Neural cell (in vitro differentiated cells): ENCODE measurements at regions not wholly inside any gene's neighbourhood (a gene's known extent, or its start where the extent isn't known, plus 50 kb on each side); places are given as distances from the start of the nearest gene placed in this dataset.

Experiments
- H2AFZ ChIP-seq: fragments of 200-600, 300-800 bp; sonication (generic), shearing (Covaris generic); 2 replicates; pipeline ENCODE4 v1.6.0; 2014; ENCODE audit warnings: low read depth, mild to moderate bottlenecking, antibody characterized with exemption, low read length, moderate library complexity
- H3F3A ChIP-seq: fragments of 200-600 bp; shearing (Covaris generic); 2 replicates; pipeline ENCODE4 v1.6.1; 2016; ENCODE audit warnings: mild to moderate bottlenecking, moderate library complexity, mixed read lengths, antibody characterized with exemption, low read length; ENCODE audit not compliant: insufficient read depth, poor library complexity, severe bottlenecking
- H3K27ac ChIP-seq: fragments of 200-600, 300-800 bp; sonication (generic), shearing (Covaris generic); 2 replicates; pipeline ENCODE4 v1.5.1; 2014; ENCODE audit warnings: mild to moderate bottlenecking, low read length, moderate library complexity
- H3K27me3 ChIP-seq: fragments of 300-800, 200-600 bp; sonication (generic), shearing (Covaris generic); 2 replicates; pipeline ENCODE4 v1.6.0; 2014; ENCODE audit warnings: mild to moderate bottlenecking, low read depth, low read length, moderate library complexity; ENCODE audit not compliant: insufficient read depth
- H3K36me3 ChIP-seq: fragments of 300-800, 200-600 bp; sonication (generic), shearing (Covaris generic); 2 replicates; pipeline ENCODE4 v1.5.1; 2014; ENCODE audit warnings: mild to moderate bottlenecking, antibody characterized with exemption, low read length, moderate library complexity; ENCODE audit not compliant: insufficient read depth
- H3K4me2 ChIP-seq: fragments of 300-800, 200-600 bp; sonication (generic), shearing (Covaris generic); 2 replicates; pipeline ENCODE4 v1.6.0; 2014; ENCODE audit warnings: mild to moderate bottlenecking, low read length
- H3K4me3 ChIP-seq: fragments of 300-800, 200-600 bp; sonication (generic), shearing (Covaris generic); 2 replicates; pipeline ENCODE4 v1.5.1; 2014; ENCODE audit warnings: mild to moderate bottlenecking, low read length, moderate library complexity
- H3K79me2 ChIP-seq: fragments of 200-600 bp; shearing (Covaris generic); replicated peaks from 2 replicates; pipeline ENCODE4 v1.6.0; 2014; ENCODE audit warnings: mild to moderate bottlenecking, low read length, moderate library complexity; ENCODE audit not compliant: insufficient read depth
- H3K9ac ChIP-seq: fragments of 300-800, 200-600 bp; sonication (generic), shearing (Covaris generic); 2 replicates; pipeline ENCODE4 v1.6.1; 2016; ENCODE audit warnings: mild to moderate bottlenecking, low read length, mixed read lengths
- H3K9me2 ChIP-seq: fragments of 200-600 bp; shearing (Covaris generic); 2 replicates; pipeline ENCODE4 v1.6.1; 2016; ENCODE audit warnings: mild to moderate bottlenecking, low read length, mixed read lengths; ENCODE audit not compliant: insufficient read depth
- H3K9me3 ChIP-seq: fragments of 200-600, 300-800 bp; sonication (generic), shearing (Covaris generic); 2 replicates; pipeline ENCODE4 v1.6.1; 2016; ENCODE audit warnings: mild to moderate bottlenecking, mixed run types, low read length, moderate library complexity, mixed read lengths
- H4K20me1 ChIP-seq: fragments of 200-600 bp; shearing (Covaris generic); 2 replicates; pipeline ENCODE4 v1.6.1; 2016; ENCODE audit warnings: mild to moderate bottlenecking, mixed run types; ENCODE audit not compliant: insufficient read depth
- CTCF ChIP-seq: fragments of 450-650 bp; IDR thresholded peaks from 2 replicates; pipeline ENCODE4 v1.5.1; 2014; ENCODE audit warnings: antibody characterized with exemption, mild to moderate bottlenecking, moderate library complexity; ENCODE audit not compliant: poor library complexity, severe bottlenecking
- EP300 ChIP-seq: fragments of 450-650 bp; conservative IDR thresholded peaks from 2 replicates; pipeline ENCODE4 v1.6.1; 2014; ENCODE audit warnings: antibody characterized with exemption, mild to moderate bottlenecking, moderate library complexity; ENCODE audit not compliant: poor library complexity, severe bottlenecking
- EZH2 ChIP-seq: fragments of 200-600, 300-800 bp; shearing (Covaris generic), sonication (generic); IDR thresholded peaks from 2 replicates; pipeline ENCODE4 v1.6.1; 2014; ENCODE audit warnings: antibody characterized with exemption, low read length, borderline replicate concordance, mild to moderate bottlenecking; ENCODE audit not compliant: insufficient read depth, poor library complexity, severe bottlenecking
- MXI1 ChIP-seq: fragments of 450-650 bp; conservative IDR thresholded peaks from 2 replicates; pipeline ENCODE4 v1.6.1; 2014; ENCODE audit warnings: antibody characterized with exemption, mild to moderate bottlenecking; ENCODE audit not compliant: poor library complexity, severe bottlenecking
- POLR2AphosphoS5 ChIP-seq: IDR thresholded peaks from 2 replicates; pipeline ENCODE4 v1.6.1; 2012
- RAD21 ChIP-seq: fragments of 450-650 bp; conservative IDR thresholded peaks from 2 replicates; pipeline ENCODE4 v1.6.1; 2014; ENCODE audit warnings: antibody characterized with exemption, mild to moderate bottlenecking, moderate library complexity
- REST ChIP-seq: IDR thresholded peaks from 2 replicates; pipeline ENCODE4 v1.6.1; 2012; ENCODE audit warnings: borderline replicate concordance
- SMC3 ChIP-seq: fragments of 450-650 bp; conservative IDR thresholded peaks from 2 replicates; pipeline ENCODE4 v1.6.1; 2014; ENCODE audit warnings: antibody characterized with exemption, mild to moderate bottlenecking, moderate library complexity; ENCODE audit not compliant: poor library complexity
- TAF1 ChIP-seq: IDR thresholded peaks from 2 replicates; pipeline ENCODE4 v1.6.1; 2012; ENCODE audit warnings: low read depth

GRCh38 chr5:18551716-18552115 lies 917.5 kb downstream of the TAF11L14 start:
- TF ChIP-seq TAF1 (no peak), RAD21 (no peak), REST (no peak), EP300 (no peak), EZH2 (no peak), SMC3 (no peak), CTCF (no peak), MXI1 (no peak), POLR2AphosphoS5 (no peak)
- no peaks in the 10 kb centered on the region for H3K9me3 ChIP-seq

DNA sequence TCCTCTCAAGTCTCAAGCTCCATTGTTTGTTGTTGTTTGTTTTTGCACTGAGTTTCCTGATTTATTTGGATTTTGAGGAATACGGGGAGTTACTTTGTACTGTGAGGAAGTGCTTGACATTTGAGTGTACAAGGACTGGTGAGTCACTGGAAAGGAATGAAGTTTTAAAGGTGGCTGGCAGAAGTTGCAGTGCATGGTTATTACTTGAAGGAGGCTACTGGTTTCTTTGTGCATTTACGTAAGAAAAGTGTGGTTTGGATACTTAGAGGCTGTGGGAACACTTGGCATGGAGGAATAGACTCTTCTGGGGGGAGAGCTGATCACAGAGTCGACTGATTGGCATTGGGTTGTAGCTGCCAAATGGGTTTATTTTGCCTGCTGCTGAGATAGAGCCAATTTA lies 919.0 kb downstream of the TAF11L14 start:
- H3K79me2 ChIP-seq = no peaks in the 10 kb centered on the region
- no peaks in the 10 kb centered on the region for H3F3A ChIP-seq
- no peaks in the 10 kb centered on the region for H3K9me3 ChIP-seq
- no peaks in the 10 kb centered on the region for H3K9me2 ChIP-seq
- H3K27ac ChIP-seq = no peak overlapping the region
- no peaks in the 10 kb centered on the region for H3K36me3 ChIP-seq
- TF ChIP-seq EP300 (no peak), TAF1 (no peak), MXI1 (no peak), SMC3 (no peak), CTCF (no peak), POLR2AphosphoS5 (no peak), EZH2 (no peak), RAD21 (no peak), REST (no peak)
- no peaks in the 10 kb centered on the region for H3K27me3 ChIP-seq
- no peaks in the 10 kb centered on the region for H4K20me1 ChIP-seq
- no peak overlapping the region for H3K9ac ChIP-seq
- H3K4me2 ChIP-seq = no peak overlapping the region
- H2AFZ ChIP-seq = no peak overlapping the region
- H3K4me3 ChIP-seq = no peak overlapping the region

More at GRCh38 chr5:18551716-18552115, 917.5 kb downstream of the TAF11L14 start:
- Histone ChIP-seq H3F3A (no peaks in the 10 kb centered on the region), H3K4me3 (no peak overlapping the region), H3K4me2 (no peak overlapping the region), H3K27ac (no peak overlapping the region), H3K9ac (no peak overlapping the region), H3K9me2 (no peaks in the 10 kb centered on the region), H3K36me3 (no peaks in the 10 kb centered on the region), H4K20me1 (no peaks in the 10 kb centered on the region), H2AFZ (no peak overlapping the region), H3K27me3 (no peaks in the 10 kb centered on the region), H3K79me2 (no peaks in the 10 kb centered on the region)
